BJ (cell line): ENCODE measurements at regions not wholly inside any gene's neighbourhood (a gene's known extent, or its start where the extent isn't known, plus 50 kb on each side); places are given as distances from the start of the nearest gene placed in this dataset.

Experiments
- CTCF ChIA-PET: fragments of 350-600 bp; formaldehyde crosslinking; extraction: SDS; loops from one replicate; lab custom pipeline; 2021; ENCODE audit warnings: antibody characterized with exemption, inconsistent platforms; lab: Yijun Ruan, JAX
- POLR2A ChIA-PET: fragments of 300-600 bp; sonication (Branson Sonifier 250); formaldehyde crosslinking; extraction: SDS; loops from one replicate; lab custom pipeline; 2021; ENCODE audit warnings: antibody characterized with exemption; lab: Charles Lee
- DNase-seq: peaks from one replicate; pipeline ENCODE4 v3.0.0-alpha.2; 2011; ENCODE audit warnings: low read depth
- H3K27me3 ChIP-seq: 2 replicates; pipeline ENCODE4 v1.6.0; 2011; ENCODE audit warnings: low read length; ENCODE audit not compliant: control insufficient read depth, insufficient read depth
- H3K36me3 ChIP-seq: 2 replicates; pipeline ENCODE4 v1.5.1; 2011; ENCODE audit warnings: low read length; ENCODE audit not compliant: control insufficient read depth, insufficient read depth
- H3K4me3 ChIP-seq: 2 replicates; pipeline ENCODE4 v1.5.1; 2011; ENCODE audit warnings: low read depth, mild to moderate bottlenecking, control low read depth, low read length
- CTCF ChIP-seq: IDR thresholded peaks from 2 replicates; pipeline ENCODE4 v1.5.1; 2011; ENCODE audit warnings: low read depth, mild to moderate bottlenecking, control low read depth, inconsistent platforms, low read length, moderate library complexity; ENCODE audit not compliant: insufficient read depth

DNA sequence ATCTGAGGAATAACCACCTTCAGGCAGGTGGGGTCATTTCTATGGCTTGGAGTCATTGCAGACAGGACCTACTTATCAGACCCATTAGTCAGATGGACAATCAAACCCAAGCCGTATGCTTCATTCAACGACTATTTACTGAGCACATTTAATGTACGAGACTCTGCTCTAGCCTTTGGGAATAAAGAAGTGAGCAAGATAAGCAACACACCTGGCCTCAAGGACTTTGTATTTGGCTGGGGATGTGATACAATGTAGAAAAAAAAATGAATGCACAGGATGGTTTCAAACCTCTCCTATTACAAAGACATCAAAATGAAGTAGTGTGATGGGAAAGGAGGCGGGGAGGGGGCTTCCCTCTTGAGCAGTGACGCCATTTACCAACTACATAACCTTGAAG lies 311.7 kb downstream of the PMP22 start:
- DNase-seq, result no peak
- CTCF ChIA-PET, result no interaction called here
- POLR2A ChIA-PET, result no interaction called here

GRCh38 chr17:14950686-14951085 lies 314.4 kb downstream of the PMP22 start:
- Histone ChIP-seq H3K4me3 (no peak overlapping the region), H3K36me3 (no peaks in the 10 kb centered on the region), H3K27me3 (peaks cover 1% of the 10 kb centered on the region; the same call in 1 of the 2 replicates)
- POLR2A ChIA-PET, result no interaction called here
- CTCF ChIA-PET, result no interaction called here
- DNase-seq, result no peak
- TF ChIP-seq CTCF, result no peak

More for the DNA sequence above, 311.7 kb downstream of the PMP22 start:
- Histone ChIP-seq H3K36me3 (no peaks in the 10 kb centered on the region), H3K4me3 (no peak overlapping the region), H3K27me3 (no peaks in the 10 kb centered on the region)
- no peak for TF ChIP-seq CTCF

- Histone ChIP-seq H3K27me3 (peaks cover 1% of the 10 kb centered on the region; the same call in 1 of the 2 replicates), H3K36me3 (no peaks in the 10 kb centered on the region), H3K4me3 (no peak overlapping the region)
- POLR2A ChIA-PET, result no interaction called here
- CTCF ChIA-PET, result no interaction called here
- DNase-seq, result no peak
- TF ChIP-seq CTCF, result no peak
Observed at GRCh38 chr17:14950216-14950615, 314.9 kb downstream of the PMP22 start.

DNA sequence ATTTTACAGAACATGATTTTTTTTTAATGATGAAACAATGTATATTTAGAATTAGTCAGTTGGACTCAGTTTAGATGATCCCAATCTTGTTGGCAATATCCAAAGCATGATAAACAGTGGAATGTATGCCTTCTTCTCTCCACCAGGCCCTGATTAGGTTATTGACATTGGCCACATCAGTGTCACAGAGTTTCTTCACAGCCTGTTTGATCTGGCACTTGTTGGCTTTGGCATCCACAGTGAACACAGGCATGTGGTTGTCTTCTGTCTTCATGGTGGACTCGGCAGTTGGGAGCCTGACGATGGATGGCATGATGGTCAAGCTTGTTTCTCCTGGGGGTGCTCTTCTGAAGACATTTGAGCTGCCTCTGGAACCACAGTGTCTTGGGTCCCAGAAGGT lies 317.5 kb downstream of the PMP22 start:
- ChIA-PET CTCF (interaction anchor here (1.9 kb wide), 1 partner anchor 209 kb away, joined by 6 read pairs; no protein-coding TSS in a partner anchor), POLR2A (no interaction called here)
- TF ChIP-seq CTCF, result no peak
- H3K4me3 ChIP-seq, result no peak overlapping the region
- no peaks in the 10 kb centered on the region for H3K36me3 ChIP-seq
- peaks cover 1% of the 10 kb centered on the region; the same call in 1 of the 2 replicates for H3K27me3 ChIP-seq
- no peak for DNase-seq

DNA sequence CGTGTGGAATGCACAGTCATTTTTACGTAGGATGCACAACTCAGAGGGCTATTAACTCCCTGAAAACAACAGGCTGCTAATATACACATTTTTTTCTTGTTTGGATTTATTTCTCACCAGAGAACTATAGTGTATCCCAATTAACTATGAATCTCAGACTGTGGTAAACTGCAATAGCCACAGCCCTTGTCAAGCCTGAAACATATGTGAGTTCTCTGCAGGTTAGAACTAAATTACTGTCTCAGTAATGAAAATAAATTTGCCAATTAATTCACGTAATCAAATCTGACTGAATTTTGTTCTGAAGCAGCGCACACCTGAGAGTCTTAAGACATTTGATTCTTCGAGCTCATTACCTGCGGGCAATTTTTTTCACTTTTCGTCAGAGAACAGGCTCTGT lies 318.6 kb downstream of the PMP22 start:
- POLR2A ChIA-PET, result no interaction called here
- TF ChIP-seq CTCF, result no peak
- CTCF ChIA-PET, result no interaction called here
- H3K36me3 ChIP-seq, result no peaks in the 10 kb centered on the region
- H3K4me3 ChIP-seq, result no peak overlapping the region
- H3K27me3 ChIP-seq, result peaks cover 1% of the 10 kb centered on the region; the same call in 1 of the 2 replicates
- DNase-seq, result no peak
